Stimulated activated naive CD4-positive, alpha-beta T cell (primary cell): ENCODE measurements at regions not wholly inside any gene's neighbourhood (a gene's known extent, or its start where the extent isn't known, plus 50 kb on each side); places are given as distances from the start of the nearest gene placed in this dataset.

Experiments
- DNase-seq, 6 experiments: peaks; one replicate each; lab custom pipeline; 2025; lab: John Stamatoyannopoulos, UW

- no peak for DNase-seq
Measured at GRCh38 chr2:60320724-60321123, 232.7 kb downstream of the BCL11A start.

- DNase-seq = no peak
Measured at GRCh38 chr2:60319031-60319547, 234.4 kb downstream of the BCL11A start.

GRCh38 chr2:60318544-60318943 is 234.9 kb downstream of the BCL11A start:
- DNase-seq = no peak

GRCh38 chr2:60317844-60318243 is 235.6 kb downstream of the BCL11A start:
- DNase-seq = no peak

- no peak for DNase-seq
Measured at GRCh38 chr2:60317034-60317386, 236.4 kb downstream of the BCL11A start.

- no peak for DNase-seq
Measured at GRCh38 chr2:60316381-60317033, 236.9 kb downstream of the BCL11A start.

GRCh38 chr2:60313470-60314172 is 239.8 kb downstream of the BCL11A start:
- DNase-seq = no peak

- no peak for DNase-seq
Measured at GRCh38 chr2:60312618-60313017, 240.8 kb downstream of the BCL11A start.

- no peak for DNase-seq
Measured at GRCh38 chr2:60311524-60311923, 241.9 kb downstream of the BCL11A start.

GRCh38 chr2:60309941-60310660 is 243.4 kb downstream of the BCL11A start:
- DNase-seq = no peak

- DNase-seq = no peak
Measured at GRCh38 chr2:60309336-60309735, 244.1 kb downstream of the BCL11A start.

GRCh38 chr2:60306267-60306861 is 247.1 kb downstream of the BCL11A start:
- no peak for DNase-seq

- DNase-seq = no peak
Measured at GRCh38 chr2:60303680-60304079, 249.8 kb downstream of the BCL11A start.

GRCh38 chr2:60302377-60303126 is 250.9 kb downstream of the BCL11A start:
- no peak for DNase-seq

- no peak for DNase-seq
Measured at GRCh38 chr2:60301726-60302125, 251.7 kb downstream of the BCL11A start.

GRCh38 chr2:60299179-60299578 is 254.3 kb downstream of the BCL11A start:
- DNase-seq = no peak

- DNase-seq = no peak
Measured at GRCh38 chr2:60298006-60298696, 255.3 kb downstream of the BCL11A start.

GRCh38 chr2:60297296-60298005 is 256.0 kb downstream of the BCL11A start:
- no peak for DNase-seq

GRCh38 chr2:60296219-60296955 is 257.1 kb downstream of the BCL11A start:
- DNase-seq = no peak

- no peak for DNase-seq
Measured at GRCh38 chr2:60295636-60295962, 257.9 kb downstream of the BCL11A start.
